Esophagus muscularis mucosa (tissue), 3 donors: ENCODE measurements at regions not wholly inside any gene's neighbourhood (a gene's known extent, or its start where the extent isn't known, plus 50 kb on each side); places are given as distances from the start of the nearest gene placed in this dataset.

ENCODE experiments used
- POLR2A ChIP-seq: fragments of 450-650 bp; IDR thresholded peaks from one replicate; pipeline ENCODE4 v1.6.1; 2017; ENCODE audit warnings: antibody characterized with exemption, moderate library complexity, mild to moderate bottlenecking, low read depth
- POLR2AphosphoS5 ChIP-seq, 2 donors: sonication (generic); formaldehyde crosslinking; IDR thresholded peaks; one replicate each; pipeline ENCODE4 v1.6.1; 2017; ENCODE audit warnings: antibody characterized with exemption in 2 of 2
- TF ChIP-seq, protein P1 (sequence below), 3 experiments: fragments of 200-600 bp in 2 of 3; fragments of 450-650 bp in 1 of 3; sonication (generic) in 2 of 3; IDR thresholded peaks; one replicate each; pipeline ENCODE4 v1.5.1; 2017 to 2019; ENCODE audit warnings: antibody characterized with exemption in 3 of 3, mild to moderate bottlenecking in 2 of 3, moderate library complexity in 1 of 3

DNA sequence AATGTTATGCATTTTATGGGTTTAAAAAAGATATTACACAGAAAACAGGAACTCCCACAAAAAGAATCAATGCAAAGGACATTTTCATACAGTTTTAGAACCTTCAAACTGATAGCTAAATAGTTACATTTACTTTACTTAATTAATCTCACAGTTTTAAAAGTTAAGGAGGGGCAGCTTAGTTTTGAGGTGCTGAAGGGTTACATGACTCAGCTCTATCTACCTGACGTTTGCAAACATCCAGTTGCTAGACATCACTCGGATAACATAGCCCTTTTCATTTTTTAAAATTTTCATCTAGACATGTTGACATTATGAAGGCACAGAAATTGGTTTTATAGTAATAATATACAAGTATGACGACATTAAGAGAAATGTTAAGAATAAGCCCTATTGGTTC, 53.7 kb upstream of the HSD17B12 start:
- no peak for TF ChIP-seq POLR2A
- TF ChIP-seq, protein P1, sequence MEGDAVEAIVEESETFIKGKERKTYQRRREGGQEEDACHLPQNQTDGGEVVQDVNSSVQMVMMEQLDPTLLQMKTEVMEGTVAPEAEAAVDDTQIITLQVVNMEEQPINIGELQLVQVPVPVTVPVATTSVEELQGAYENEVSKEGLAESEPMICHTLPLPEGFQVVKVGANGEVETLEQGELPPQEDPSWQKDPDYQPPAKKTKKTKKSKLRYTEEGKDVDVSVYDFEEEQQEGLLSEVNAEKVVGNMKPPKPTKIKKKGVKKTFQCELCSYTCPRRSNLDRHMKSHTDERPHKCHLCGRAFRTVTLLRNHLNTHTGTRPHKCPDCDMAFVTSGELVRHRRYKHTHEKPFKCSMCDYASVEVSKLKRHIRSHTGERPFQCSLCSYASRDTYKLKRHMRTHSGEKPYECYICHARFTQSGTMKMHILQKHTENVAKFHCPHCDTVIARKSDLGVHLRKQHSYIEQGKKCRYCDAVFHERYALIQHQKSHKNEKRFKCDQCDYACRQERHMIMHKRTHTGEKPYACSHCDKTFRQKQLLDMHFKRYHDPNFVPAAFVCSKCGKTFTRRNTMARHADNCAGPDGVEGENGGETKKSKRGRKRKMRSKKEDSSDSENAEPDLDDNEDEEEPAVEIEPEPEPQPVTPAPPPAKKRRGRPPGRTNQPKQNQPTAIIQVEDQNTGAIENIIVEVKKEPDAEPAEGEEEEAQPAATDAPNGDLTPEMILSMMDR (IDR thresholded peaks at IDR 0.05) = no peak
- TF ChIP-seq POLR2AphosphoS5 (IDR thresholded peaks at IDR 0.05) = no peak
